ENCODE measurements at regions not wholly inside any gene's neighbourhood (a gene's known extent, or its start where the extent isn't known, plus 50 kb on each side); places are given as distances from the start of the nearest gene placed in this dataset.
"Not testable (repeated sequence)": the region's sequence is repeated elsewhere in the genome, so short reads cannot be mapped to it uniquely, and the experiment has no call there.

DNA sequence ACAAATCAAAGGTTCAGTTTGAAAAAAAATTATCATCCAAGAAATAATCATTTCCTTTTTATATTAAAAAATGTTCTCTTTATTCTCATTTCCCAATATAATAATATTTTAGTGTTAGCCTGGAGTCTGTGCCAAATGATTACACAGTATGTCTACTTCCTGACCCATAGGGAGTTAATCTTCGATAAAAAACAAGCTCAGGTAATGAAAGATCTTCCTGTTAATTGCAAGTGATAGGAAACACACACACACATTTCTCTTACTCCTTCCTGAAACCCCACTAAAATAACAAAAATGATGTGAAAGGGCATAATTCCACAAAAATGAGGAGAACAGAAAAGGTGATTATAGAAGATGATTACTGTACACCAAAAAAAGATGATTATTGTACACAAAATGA lies 123.5 kb upstream of the CXADR start:
- Histone ChIP-seq H3K4me1 (replicated peaks) (no peaks in the 10 kb centered on the region), H3K4me3 (no peak overlapping the region), H3K27ac (no peak overlapping the region), H3K36me3 (no peaks in the 10 kb centered on the region), H3K27me3 (replicated peaks) (no peaks in the 10 kb centered on the region), H3K9me3 (replicated peaks) (no peaks in the 10 kb centered on the region)
- DNase-seq (ENCODE audit: low read depth in 1 of 2, low spot score in 2 of 2): no peak

DNA sequence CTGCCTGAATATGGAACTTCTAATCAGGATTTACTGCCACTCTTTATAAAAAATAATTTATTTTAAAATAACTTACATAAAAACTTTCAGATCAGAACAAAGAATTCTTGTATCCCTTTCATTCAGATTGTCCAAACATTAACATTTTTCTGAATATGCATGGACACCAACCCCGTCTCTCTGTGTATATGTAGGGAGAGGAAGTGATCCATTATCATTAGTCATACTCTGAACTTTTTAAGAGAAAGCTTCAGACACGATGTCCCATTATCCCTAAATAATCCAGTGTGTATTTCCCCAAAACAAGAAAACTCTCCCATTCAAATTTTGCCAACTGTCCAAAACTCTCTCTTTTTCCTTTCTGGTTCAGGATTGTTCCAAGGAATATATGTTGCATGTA lies 122.3 kb upstream of the CXADR start:
- DNase-seq (ENCODE audit: low read depth in 1 of 2, low spot score in 2 of 2): no peak
- H3K9me3 ChIP-seq (replicated peaks): no peaks in the 10 kb centered on the region
- H3K27me3 ChIP-seq (replicated peaks): no peaks in the 10 kb centered on the region
- no peak overlapping the region for H3K27ac ChIP-seq
- H3K36me3 ChIP-seq: no peaks in the 10 kb centered on the region
- no peak overlapping the region for H3K4me3 ChIP-seq
- H3K4me1 ChIP-seq (replicated peaks): no peaks in the 10 kb centered on the region

DNA sequence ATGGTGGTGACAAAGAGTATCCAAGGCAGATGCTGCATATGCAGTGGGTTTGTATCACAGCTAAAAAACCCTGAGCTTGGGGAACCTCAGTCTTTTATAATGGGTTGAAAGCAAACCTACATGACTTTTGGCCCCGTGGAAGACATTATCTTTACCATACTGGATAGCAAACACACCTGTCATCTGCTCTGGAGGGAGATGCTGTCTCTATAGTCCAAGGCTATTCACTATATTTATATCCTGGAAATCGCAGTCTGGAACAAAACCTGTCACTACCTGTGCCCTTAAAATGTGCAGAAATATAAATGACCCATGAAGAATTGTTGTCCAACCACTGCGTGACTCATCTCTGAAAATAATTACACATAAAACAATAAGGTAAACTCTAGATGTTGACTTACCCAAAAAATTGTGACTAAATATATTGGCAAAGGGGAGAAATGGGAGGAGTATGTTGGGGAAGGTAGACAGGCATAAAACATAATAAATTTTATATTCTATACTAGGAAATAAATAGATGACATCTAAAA lies 121.0 kb upstream of the CXADR start:
- Histone ChIP-seq H3K4me3 (no peak overlapping the region), H3K27ac (no peak overlapping the region), H3K27me3 (replicated peaks) (no peaks in the 10 kb centered on the region), H3K4me1 (replicated peaks) (no peaks in the 10 kb centered on the region), H3K9me3 (replicated peaks) (no peaks in the 10 kb centered on the region), H3K36me3 (no peaks in the 10 kb centered on the region)
- no peak for DNase-seq (ENCODE audit: low read depth in 1 of 2, low spot score in 2 of 2)

DNA sequence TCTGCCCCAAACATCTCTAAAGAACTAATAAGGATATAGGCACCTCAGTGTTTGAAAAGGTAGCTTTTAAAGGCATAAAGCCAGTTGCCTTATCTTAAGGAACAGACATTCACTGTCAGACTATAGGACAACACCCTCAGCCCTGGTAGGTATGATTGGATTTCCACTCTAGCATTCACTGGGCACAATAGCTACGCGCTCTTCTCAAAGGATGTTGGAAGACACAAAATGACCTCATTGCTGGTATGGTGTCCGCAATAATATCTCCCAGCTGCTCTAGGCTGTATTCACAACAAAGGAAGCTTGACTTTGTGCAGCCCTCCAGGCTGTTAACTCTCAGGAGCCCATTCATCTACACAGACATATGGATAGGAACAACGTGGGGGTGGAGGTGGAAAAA lies 119.4 kb upstream of the CXADR start:
- Histone ChIP-seq H3K9me3 (replicated peaks) (no peaks in the 10 kb centered on the region), H3K27me3 (replicated peaks) (no peaks in the 10 kb centered on the region), H3K4me3 (no peak overlapping the region), H3K36me3 (no peaks in the 10 kb centered on the region), H3K4me1 (replicated peaks) (no peaks in the 10 kb centered on the region), H3K27ac (no peak overlapping the region)
- no peak for DNase-seq (ENCODE audit: low read depth in 1 of 2, low spot score in 2 of 2)

DNA sequence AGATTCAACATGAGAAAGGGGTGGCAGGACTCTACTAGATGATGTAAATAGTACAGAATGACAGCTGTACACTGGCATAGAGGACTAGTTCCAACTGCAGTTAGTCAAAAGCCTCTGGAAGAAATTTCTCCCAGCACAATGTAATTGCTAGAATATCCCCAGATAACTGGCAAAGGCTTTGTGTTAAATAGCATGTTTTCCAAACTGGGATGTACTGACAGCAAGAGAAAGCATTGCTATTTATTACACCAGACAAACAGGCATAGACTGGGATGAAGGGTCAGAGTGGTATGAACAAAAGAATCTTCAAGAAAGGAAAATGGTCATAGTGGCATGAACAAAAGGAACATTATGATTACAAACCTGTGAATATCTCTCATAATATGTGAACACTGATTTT lies 115.9 kb upstream of the CXADR start:
- Histone ChIP-seq H3K36me3 (no peaks in the 10 kb centered on the region), H3K27me3 (replicated peaks) (no peaks in the 10 kb centered on the region), H3K4me1 (replicated peaks) (no peaks in the 10 kb centered on the region), H3K9me3 (replicated peaks) (no peaks in the 10 kb centered on the region), H3K27ac (no peak overlapping the region), H3K4me3 (no peak overlapping the region)
- DNase-seq (ENCODE audit: low read depth in 1 of 2, low spot score in 2 of 2): no peak

DNA sequence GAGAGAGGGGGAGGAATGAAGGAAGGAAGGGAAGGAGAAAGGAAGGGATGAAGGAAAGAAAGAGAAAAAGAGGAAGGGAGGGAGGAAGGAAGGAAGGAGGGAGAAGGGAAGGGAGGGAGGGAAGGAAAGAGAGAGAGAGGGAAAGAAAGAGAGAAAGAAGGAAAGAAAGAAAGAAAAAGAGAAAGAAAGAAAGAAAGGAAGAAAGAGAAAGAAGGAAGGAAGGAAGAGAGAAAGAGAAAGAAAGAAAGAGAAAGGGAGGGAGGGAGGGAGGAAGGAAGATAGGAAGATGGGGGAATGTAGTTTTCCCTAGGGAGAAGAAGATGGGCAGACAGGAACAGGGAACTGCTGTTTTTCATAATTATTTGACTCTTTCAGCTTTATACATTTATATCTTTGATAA lies 115.1 kb upstream of the CXADR start:
- Histone ChIP-seq H3K4me1 (replicated peaks) (no peaks in the 10 kb centered on the region), H3K27ac (no peak overlapping the region), H3K9me3 (replicated peaks) (no peaks in the 10 kb centered on the region), H3K4me3 (no peak overlapping the region), H3K36me3 (no peaks in the 10 kb centered on the region), H3K27me3 (replicated peaks) (no peaks in the 10 kb centered on the region)
- no peak for DNase-seq (ENCODE audit: low read depth in 1 of 2, low spot score in 2 of 2)

DNA sequence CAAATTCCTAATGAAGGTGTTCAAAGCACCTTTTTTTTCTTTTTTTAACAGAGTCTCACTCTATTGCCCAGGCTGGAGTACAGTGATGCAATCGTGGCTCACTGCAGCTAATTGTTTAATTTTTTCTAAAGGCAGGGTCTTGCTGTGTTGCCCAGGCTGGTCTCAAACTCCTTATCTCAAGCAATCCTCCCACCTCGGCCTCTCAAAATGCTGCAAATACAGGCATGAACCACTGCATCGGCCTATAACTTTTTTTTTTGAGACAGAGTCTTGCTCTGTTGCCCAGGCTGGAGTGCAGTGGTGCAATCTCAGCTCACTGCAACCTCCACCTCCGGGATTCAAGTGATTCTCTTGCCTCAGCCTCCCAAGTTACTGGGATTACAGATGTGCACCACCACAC lies 113.9 kb upstream of the CXADR start:
- H3K4me3 ChIP-seq; H3K9me3 ChIP-seq (replicated peaks); H3K27ac ChIP-seq; H3K27me3 ChIP-seq (replicated peaks); DNase-seq (ENCODE audit: low read depth in 1 of 2, low spot score in 2 of 2); H3K4me1 ChIP-seq (replicated peaks); H3K36me3 ChIP-seq: not testable (repeated sequence)

DNA sequence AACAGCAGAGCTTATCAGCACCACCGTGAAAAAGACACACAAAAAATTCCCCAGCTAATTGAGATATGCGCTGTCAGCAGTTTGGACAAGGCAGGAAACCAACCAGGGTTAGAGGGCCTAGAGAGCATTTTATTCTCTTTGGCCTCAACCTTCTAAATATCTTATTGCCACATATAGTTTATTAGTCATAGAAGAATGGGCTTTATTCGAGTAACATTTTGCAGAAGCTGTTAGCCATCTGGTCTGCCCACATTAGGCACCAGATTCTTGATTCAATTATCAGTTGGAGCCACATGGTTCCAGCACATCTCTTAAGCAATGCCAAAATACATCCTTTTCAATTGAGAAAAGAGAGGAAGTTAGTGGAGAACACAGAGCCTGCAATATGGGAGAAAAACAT lies 109.9 kb upstream of the CXADR start:
- no peaks in the 10 kb centered on the region for H3K9me3 ChIP-seq (replicated peaks)
- H3K27me3 ChIP-seq (replicated peaks): no peaks in the 10 kb centered on the region
- H3K27ac ChIP-seq: no peak overlapping the region
- no peaks in the 10 kb centered on the region for H3K36me3 ChIP-seq
- no peak overlapping the region for H3K4me3 ChIP-seq
- no peaks in the 10 kb centered on the region for H3K4me1 ChIP-seq (replicated peaks)
- DNase-seq (ENCODE audit: low read depth in 1 of 2, low spot score in 2 of 2): no peak

DNA sequence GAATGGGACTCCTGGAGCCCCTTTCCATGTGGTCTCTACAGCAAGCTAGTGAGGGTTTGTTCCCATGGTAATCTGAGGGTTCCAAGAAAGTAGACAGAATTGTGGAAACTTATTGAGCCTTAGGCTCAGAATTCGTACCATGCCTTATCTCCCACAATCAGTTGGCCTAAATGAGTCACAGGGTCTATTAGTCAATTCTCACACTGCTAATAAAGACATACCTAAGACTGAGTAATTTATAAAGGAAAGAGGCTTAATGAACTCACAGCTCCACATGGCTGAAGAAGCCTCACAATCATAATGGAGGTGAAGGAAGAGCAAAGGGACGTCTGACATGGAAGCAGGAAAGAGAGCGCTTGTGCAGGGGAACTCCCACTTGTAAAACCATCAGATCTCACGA lies 106.6 kb upstream of the CXADR start:
- H3K4me1 ChIP-seq (replicated peaks): no peaks in the 10 kb centered on the region
- no peak overlapping the region for H3K4me3 ChIP-seq
- H3K36me3 ChIP-seq: no peaks in the 10 kb centered on the region
- DNase-seq (ENCODE audit: low read depth in 1 of 2, low spot score in 2 of 2): no peak
- no peak overlapping the region for H3K27ac ChIP-seq
- H3K27me3 ChIP-seq (replicated peaks): no peaks in the 10 kb centered on the region
- no peaks in the 10 kb centered on the region for H3K9me3 ChIP-seq (replicated peaks)

DNA sequence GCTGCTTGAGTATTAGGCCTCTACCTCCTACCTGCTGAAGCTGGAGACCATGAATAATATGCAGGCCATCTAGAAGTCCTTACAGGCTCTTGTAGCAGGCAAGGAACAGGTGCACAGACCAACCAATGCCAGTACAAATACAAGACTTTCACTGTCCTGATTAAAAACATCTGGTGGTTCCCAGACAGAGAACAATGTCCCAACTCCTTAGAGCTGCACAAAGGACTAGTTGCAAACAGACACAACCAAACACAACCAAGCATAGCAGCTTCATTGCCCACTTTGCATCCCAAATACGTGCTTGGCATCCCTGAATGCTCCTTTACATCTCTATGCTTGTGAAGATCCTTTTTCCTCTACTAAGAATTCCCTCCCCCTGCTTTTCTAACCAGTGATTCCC lies 98.1 kb upstream of the CXADR start:
- no peaks in the 10 kb centered on the region for H3K9me3 ChIP-seq (replicated peaks)
- H3K27me3 ChIP-seq (replicated peaks): no peaks in the 10 kb centered on the region
- no peak overlapping the region for H3K27ac ChIP-seq
- peaks cover 3% of the 10 kb centered on the region; the same call in 1 of the 2 replicates for H3K4me1 ChIP-seq (replicated peaks)
- no peaks in the 10 kb centered on the region for H3K36me3 ChIP-seq
- H3K4me3 ChIP-seq: no peak overlapping the region
- DNase-seq (ENCODE audit: low read depth in 1 of 2, low spot score in 2 of 2): no peak

DNA sequence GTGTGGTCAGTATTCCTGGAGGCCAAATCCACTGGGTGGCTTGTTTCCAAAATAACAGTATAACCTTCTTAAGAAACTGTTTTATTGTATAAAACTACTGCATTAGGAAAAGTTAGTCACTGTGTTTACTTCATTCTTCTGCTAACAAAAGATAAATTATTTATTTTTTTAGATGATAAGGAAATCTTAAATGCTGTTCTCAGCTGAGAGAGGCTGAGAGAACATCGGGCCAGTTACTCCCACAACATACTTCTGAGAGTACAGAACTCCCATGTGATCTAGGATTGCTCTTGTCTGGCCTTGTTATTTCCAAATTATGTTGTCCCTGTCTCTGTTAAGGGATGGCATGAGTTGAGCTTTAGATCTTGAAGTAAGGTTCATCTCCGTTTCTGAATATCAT lies 96.7 kb upstream of the CXADR start:
- no peaks in the 10 kb centered on the region for H3K36me3 ChIP-seq
- peak in 1 of 2 experiments; percentile 12 for DNase-seq (ENCODE audit: low read depth in 1 of 2, low spot score in 2 of 2)
- H3K4me1 ChIP-seq (replicated peaks): peaks cover 3% of the 10 kb centered on the region; the same call in 1 of the 2 replicates
- no peak overlapping the region for H3K4me3 ChIP-seq
- no peak overlapping the region for H3K27ac ChIP-seq
- H3K27me3 ChIP-seq (replicated peaks): no peaks in the 10 kb centered on the region
- H3K9me3 ChIP-seq (replicated peaks): no peaks in the 10 kb centered on the region

DNA sequence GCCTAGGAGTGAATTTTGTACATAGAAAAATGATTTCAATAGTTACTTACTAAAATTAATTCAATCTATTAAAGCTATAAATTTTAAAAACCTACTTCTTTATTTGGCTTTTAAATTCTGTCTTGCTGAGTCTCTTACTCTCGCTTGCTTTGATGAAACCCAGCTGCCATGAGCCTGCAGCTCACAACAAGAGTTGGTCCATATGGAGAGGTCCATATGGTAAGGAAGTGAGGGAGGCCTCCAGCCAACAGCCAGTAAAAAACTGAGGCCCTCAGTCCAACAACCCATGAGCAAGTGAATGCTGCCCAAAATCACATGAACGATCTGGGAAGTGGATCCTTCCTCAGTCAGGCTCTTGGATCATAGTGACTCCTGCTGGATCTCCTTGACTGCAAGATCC lies 89.9 kb upstream of the CXADR start:
- no peaks in the 10 kb centered on the region for H3K4me1 ChIP-seq (replicated peaks)
- no peaks in the 10 kb centered on the region for H3K36me3 ChIP-seq
- no peaks in the 10 kb centered on the region for H3K27me3 ChIP-seq (replicated peaks)
- H3K4me3 ChIP-seq: no peak overlapping the region
- H3K9me3 ChIP-seq (replicated peaks): no peaks in the 10 kb centered on the region
- no peak for DNase-seq (ENCODE audit: low read depth in 1 of 2, low spot score in 2 of 2)
- H3K27ac ChIP-seq: no peak overlapping the region

DNA sequence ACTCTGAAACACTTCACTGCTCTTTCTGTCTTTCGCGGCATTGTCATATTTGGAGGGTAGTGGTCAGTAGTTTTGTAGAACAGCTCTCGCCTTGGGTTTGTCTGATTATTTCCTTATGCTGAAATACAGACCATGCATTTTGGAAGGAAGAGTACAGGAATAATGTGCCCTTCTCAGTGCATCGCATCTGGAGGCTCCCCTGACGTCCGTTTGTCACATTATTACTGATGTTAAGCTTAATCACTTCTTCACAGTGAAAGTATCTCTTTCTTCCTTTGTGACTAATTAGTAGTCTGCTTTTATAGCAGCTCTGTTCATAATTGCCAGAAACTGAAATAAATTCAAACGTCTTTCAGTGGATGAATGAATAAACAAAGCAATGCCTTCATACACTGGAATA lies 85.7 kb upstream of the CXADR start:
- no peak overlapping the region for H3K27ac ChIP-seq
- H3K27me3 ChIP-seq (replicated peaks): no peaks in the 10 kb centered on the region
- H3K36me3 ChIP-seq: no peaks in the 10 kb centered on the region
- no peaks in the 10 kb centered on the region for H3K4me1 ChIP-seq (replicated peaks)
- no peaks in the 10 kb centered on the region for H3K9me3 ChIP-seq (replicated peaks)
- DNase-seq (ENCODE audit: low read depth in 1 of 2, low spot score in 2 of 2): no peak
- no peak overlapping the region for H3K4me3 ChIP-seq

DNA sequence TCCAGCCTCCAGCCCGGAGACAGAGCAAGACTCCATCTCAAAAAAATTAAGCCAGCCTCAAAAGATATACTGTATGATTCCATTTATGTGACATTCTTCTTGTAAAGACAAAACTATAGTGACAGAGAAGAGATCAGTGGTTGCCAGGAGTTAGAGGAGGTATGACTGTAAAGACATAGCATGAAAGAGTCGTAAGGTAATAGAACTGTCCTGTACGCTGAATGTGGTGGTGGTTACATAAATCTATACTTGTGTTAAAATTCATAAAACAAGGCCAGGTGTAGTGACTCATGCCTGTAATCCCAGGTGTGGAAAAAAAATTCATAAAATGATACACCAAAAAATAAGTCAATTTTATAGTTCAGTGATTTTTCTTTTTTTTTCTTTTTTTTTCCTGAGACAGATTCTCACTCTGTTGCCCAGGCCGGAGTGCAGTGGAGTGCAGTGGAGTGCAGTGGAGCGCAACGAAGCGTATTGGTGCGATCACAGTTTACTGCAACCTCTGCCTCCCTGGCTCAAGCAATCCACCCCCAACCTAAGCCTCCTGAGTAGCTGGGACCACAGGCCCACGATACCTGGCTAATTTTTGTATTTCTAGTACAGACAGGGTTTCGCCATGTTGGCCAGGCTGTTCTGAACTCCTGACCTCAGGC lies 84.9 kb upstream of the CXADR start:
- Histone ChIP-seq H3K36me3 (no peaks in the 10 kb centered on the region), H3K9me3 (replicated peaks) (no peaks in the 10 kb centered on the region), H3K27me3 (replicated peaks) (no peaks in the 10 kb centered on the region), H3K4me3 (no peak overlapping the region), H3K4me1 (replicated peaks) (no peaks in the 10 kb centered on the region), H3K27ac (no peak overlapping the region)
- DNase-seq (ENCODE audit: low read depth in 1 of 2, low spot score in 2 of 2): no peak

DNA sequence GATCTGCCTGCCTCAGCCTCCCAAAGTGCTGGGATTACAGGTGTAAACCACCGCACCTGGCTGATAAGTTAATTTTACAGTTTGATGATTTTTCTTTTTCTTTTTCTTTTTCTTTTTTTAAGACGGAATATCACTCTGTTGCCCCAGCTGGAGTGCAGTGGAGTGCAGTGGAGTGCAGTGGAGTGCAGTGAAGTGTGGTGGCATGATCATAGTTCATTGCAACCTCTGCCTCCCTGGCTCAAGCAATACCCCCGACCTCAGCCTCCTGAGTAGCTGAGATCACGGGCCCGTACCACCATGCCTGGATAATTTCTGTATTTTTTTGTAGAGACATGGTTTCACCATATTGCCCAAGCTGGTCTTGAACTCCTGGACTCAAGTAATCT lies 84.4 kb upstream of the CXADR start:
- Histone ChIP-seq H3K4me1 (replicated peaks) (no peaks in the 10 kb centered on the region), H3K27ac (no peak overlapping the region)
- DNase-seq (ENCODE audit: low read depth in 1 of 2, low spot score in 2 of 2): no peak

More for the DNA sequence above, 84.4 kb upstream of the CXADR start:
- Histone ChIP-seq H3K4me3 (no peak overlapping the region), H3K36me3 (no peaks in the 10 kb centered on the region), H3K27me3 (replicated peaks) (no peaks in the 10 kb centered on the region), H3K9me3 (replicated peaks) (no peaks in the 10 kb centered on the region)
